ENCODE measurements at regions not wholly inside any gene's neighbourhood (a gene's known extent, or its start where the extent isn't known, plus 50 kb on each side); places are given as distances from the start of the nearest gene placed in this dataset.

DNA sequence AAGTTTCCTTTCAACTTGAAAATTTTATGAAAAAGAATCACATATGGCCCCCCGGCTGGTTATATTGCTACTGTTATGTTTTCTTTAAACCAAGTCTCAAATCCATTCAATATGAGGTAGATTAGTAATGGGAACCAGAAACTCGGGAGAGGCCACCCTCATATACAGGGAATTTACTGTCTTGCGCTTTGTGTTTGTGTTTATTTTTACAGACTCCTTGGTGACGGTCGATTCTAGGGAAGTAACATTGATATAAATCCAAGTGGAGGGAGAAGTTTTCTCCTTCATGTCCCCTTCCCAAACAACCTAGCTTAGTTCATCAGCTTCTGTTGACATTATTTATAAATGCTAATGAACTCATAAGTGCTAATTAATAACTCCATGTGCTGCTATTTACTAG is 163.5 kb upstream of the LMO4 start:
- no peak overlapping the region for H3K4me3 ChIP-seq (ENCODE audit: severe bottlenecking)
- H3K27ac ChIP-seq (ENCODE audit: poor library complexity, severe bottlenecking) = no peak overlapping the region
- H3K27me3 ChIP-seq (ENCODE audit: insufficient read depth, poor library complexity, severe bottlenecking) = no peaks in the 10 kb centered on the region
- ATAC-seq (ENCODE audit: low read depth) (no peak), DNase-seq (ENCODE audit: low spot score) (no peak)
- no peaks in the 10 kb centered on the region for H3K36me3 ChIP-seq (ENCODE audit: low read depth)
- no peaks in the 10 kb centered on the region for H3K4me1 ChIP-seq (ENCODE audit: insufficient read depth, poor library complexity, severe bottlenecking)
- H3K9me3 ChIP-seq (ENCODE audit: severe bottlenecking) = no peaks in the 10 kb centered on the region
- TF ChIP-seq, protein P1, sequence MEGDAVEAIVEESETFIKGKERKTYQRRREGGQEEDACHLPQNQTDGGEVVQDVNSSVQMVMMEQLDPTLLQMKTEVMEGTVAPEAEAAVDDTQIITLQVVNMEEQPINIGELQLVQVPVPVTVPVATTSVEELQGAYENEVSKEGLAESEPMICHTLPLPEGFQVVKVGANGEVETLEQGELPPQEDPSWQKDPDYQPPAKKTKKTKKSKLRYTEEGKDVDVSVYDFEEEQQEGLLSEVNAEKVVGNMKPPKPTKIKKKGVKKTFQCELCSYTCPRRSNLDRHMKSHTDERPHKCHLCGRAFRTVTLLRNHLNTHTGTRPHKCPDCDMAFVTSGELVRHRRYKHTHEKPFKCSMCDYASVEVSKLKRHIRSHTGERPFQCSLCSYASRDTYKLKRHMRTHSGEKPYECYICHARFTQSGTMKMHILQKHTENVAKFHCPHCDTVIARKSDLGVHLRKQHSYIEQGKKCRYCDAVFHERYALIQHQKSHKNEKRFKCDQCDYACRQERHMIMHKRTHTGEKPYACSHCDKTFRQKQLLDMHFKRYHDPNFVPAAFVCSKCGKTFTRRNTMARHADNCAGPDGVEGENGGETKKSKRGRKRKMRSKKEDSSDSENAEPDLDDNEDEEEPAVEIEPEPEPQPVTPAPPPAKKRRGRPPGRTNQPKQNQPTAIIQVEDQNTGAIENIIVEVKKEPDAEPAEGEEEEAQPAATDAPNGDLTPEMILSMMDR (IDR thresholded peaks at IDR 0.05; ENCODE audit: poor library complexity, severe bottlenecking) = no peak

DNA sequence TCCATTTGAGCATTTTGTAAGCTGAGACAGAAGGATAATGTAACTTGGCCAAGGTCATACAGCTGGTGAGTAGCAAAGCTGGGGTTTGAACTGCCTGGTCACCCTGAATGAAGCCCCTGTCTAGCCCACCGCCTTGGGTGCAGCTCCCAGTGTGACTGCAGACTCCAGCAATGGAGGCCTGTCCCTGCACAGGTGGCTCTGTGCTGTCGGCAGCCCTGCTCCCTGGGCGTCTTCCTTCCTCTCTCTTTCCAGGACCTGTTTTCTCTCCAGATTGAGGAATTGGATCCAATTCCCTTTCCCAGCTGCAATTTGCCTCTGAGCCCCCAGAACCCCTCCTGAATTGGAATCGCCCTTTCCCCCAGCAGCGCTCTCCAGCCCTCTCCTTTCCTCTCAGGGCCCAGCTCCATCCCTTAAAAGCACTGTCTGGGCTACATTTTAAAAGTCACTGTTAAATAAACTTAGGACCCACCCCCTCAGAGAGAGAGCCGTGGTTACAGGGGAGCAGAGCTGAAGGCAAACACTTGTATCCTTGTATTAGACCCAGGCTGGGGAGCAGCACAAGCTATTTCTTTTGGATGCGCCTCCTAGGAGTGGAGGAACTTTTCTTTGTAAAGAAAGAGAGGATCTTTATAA is 161.4 kb upstream of the LMO4 start:
- no peaks in the 10 kb centered on the region for H3K27me3 ChIP-seq (ENCODE audit: insufficient read depth, poor library complexity, severe bottlenecking)
- TF ChIP-seq, protein P1 (IDR thresholded peaks at IDR 0.05; ENCODE audit: poor library complexity, severe bottlenecking) = no peak
- no peaks in the 10 kb centered on the region for H3K9me3 ChIP-seq (ENCODE audit: severe bottlenecking)
- no peak overlapping the region for H3K27ac ChIP-seq (ENCODE audit: poor library complexity, severe bottlenecking)
- ATAC-seq (ENCODE audit: low read depth) = no peak
- H3K4me3 ChIP-seq (ENCODE audit: severe bottlenecking) = no peak overlapping the region
- no peaks in the 10 kb centered on the region for H3K36me3 ChIP-seq (ENCODE audit: low read depth)
- H3K4me1 ChIP-seq (ENCODE audit: insufficient read depth, poor library complexity, severe bottlenecking) = no peaks in the 10 kb centered on the region
- no peak for DNase-seq (ENCODE audit: low spot score)

DNA sequence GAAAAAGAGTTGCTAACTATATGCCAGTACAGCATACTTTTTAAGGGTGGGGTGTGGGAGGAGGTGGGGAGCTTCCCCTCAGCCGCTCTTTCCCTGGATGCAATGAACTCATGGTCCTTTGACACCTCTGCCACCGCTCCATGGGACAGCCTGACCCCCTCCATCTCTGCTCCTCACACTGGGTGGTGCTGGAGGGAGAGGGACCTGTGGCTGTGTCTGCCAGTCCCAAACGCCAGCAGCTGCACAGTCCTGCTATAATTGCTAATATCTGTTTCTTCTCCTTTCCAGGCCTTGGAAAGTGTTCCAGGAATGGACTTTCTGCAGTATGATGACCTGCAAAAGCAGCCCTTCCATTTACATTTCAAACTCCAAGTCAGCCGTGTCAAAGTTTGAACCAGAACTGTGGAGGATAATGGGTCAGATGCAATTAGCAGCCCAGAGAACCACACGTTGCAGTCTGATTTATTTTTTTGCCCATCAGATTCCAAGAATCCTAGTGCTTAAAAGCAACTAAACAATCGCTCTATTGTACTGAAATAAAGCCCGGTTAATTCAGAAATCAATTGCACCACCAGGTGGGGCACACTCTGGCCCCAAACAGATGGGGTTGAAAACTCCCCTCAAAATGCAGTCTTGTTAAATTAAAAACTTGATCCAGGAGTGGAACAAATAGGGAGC is 160.7 kb upstream of the LMO4 start:
- TF ChIP-seq, protein P1 (IDR thresholded peaks at IDR 0.05; ENCODE audit: poor library complexity, severe bottlenecking) = no peak
- no peaks in the 10 kb centered on the region for H3K27me3 ChIP-seq (ENCODE audit: insufficient read depth, poor library complexity, severe bottlenecking)
- H3K36me3 ChIP-seq (ENCODE audit: low read depth) = no peaks in the 10 kb centered on the region
- no peak for ATAC-seq (ENCODE audit: low read depth)
- H3K9me3 ChIP-seq (ENCODE audit: severe bottlenecking) = no peaks in the 10 kb centered on the region
- H3K27ac ChIP-seq (ENCODE audit: poor library complexity, severe bottlenecking) = no peak overlapping the region
- no peak overlapping the region for H3K4me3 ChIP-seq (ENCODE audit: severe bottlenecking)
- no peak for DNase-seq (ENCODE audit: low spot score)
- no peaks in the 10 kb centered on the region for H3K4me1 ChIP-seq (ENCODE audit: insufficient read depth, poor library complexity, severe bottlenecking)

DNA sequence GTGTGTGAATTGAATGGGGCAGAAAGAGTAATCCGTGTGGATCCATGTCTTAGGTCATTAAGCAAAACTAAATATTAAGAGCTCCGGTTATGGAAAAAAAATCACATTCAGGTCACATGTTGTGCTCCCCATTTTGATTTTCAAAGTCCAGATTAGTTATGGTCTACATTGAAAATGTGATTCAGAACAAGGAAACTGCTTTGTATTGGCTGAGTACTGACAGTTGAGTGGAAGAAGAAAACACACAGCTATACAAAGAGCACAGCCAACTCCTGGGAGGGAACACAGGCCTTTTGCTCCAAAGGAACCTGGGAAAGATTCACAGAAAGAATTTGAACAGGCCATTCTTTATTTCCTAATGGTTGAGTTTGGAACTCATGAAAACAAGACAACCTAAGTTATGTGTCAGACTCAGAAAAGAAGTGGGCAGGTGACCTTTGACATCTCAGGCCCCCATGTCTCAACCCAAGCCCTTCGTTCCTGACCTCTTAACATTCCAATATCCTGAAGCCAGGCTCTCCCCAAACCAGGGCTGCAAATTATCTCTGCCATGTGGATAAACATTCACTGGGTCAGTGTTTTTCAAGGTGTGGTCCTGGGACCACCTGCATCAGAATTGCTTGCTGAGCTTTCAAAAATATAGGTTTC is 159.3 kb upstream of the LMO4 start:
- no peak for ATAC-seq (ENCODE audit: low read depth)
- Histone ChIP-seq H3K4me3 (ENCODE audit: severe bottlenecking) (no peak overlapping the region), H3K27ac (ENCODE audit: poor library complexity, severe bottlenecking) (no peak overlapping the region), H3K27me3 (ENCODE audit: insufficient read depth, poor library complexity, severe bottlenecking) (no peaks in the 10 kb centered on the region), H3K36me3 (ENCODE audit: low read depth) (no peaks in the 10 kb centered on the region), H3K9me3 (ENCODE audit: severe bottlenecking) (no peaks in the 10 kb centered on the region), H3K4me1 (ENCODE audit: insufficient read depth, poor library complexity, severe bottlenecking) (no peaks in the 10 kb centered on the region)
- no peak for DNase-seq (ENCODE audit: low spot score)
- TF ChIP-seq, protein P1 (IDR thresholded peaks at IDR 0.05; ENCODE audit: poor library complexity, severe bottlenecking) = no peak

Measured in RWPE2 (cell line).